ENCODE measurements at regions not wholly inside any gene's neighbourhood (a gene's known extent, or its start where the extent isn't known, plus 50 kb on each side); places are given as distances from the start of the nearest gene placed in this dataset.

GRCh38 chr1:187646536-187647107 lies 817.9 kb downstream of the PLA2G4A start:
- 85% methylated on average over 4 of the region's 4 CpGs for WGBS
- H3K4me1 ChIP-seq (ENCODE audit: control insufficient read depth in 4 of 4, insufficient read depth in 4 of 4, low read length in 3 of 4): no peaks in the 10 kb centered on the region
- H3K9me3 ChIP-seq (ENCODE audit: control insufficient read depth in 4 of 4, low read length in 3 of 4): no peaks in the 10 kb centered on the region
- no peaks in the 10 kb centered on the region for H3K36me3 ChIP-seq (ENCODE audit: control insufficient read depth in 4 of 4, insufficient read depth in 3 of 4, low read depth in 1 of 4, low read length in 3 of 4)
- no peak overlapping the region for H3K9ac ChIP-seq (ENCODE audit: low read depth in 1 of 2, low read length in 2 of 2)
- TF ChIP-seq RAD21 (IDR thresholded peaks at IDR 0.05): no peak
- no peak for TF ChIP-seq TAF1 (conservative IDR thresholded peaks at IDR 0.05)
- TF ChIP-seq MAX (IDR thresholded peaks at IDR 0.05): no peak
- TF ChIP-seq GABPA (IDR thresholded peaks at IDR 0.05 in 1 of 2, conservative IDR thresholded peaks at IDR 0.05 in 1 of 2): no peak
- no peak for TF ChIP-seq HNF4G (IDR thresholded peaks at IDR 0.05)
- TF ChIP-seq RXRA (IDR thresholded peaks at IDR 0.05): no peak
- no peak for DNase-seq (ENCODE audit: low spot score)
- H3K27ac ChIP-seq (ENCODE audit: low read depth in 1 of 2, low read length in 2 of 2): no peak overlapping the region
- H3K4me3 ChIP-seq (ENCODE audit: low read depth in 1 of 3, low read length in 3 of 3): no peak overlapping the region
- no peaks in the 10 kb centered on the region for H3K27me3 ChIP-seq (ENCODE audit: control insufficient read depth in 4 of 4, insufficient read depth in 4 of 4, low read length in 3 of 4)

GRCh38 chr1:187648091-187648490 lies 819.3 kb downstream of the PLA2G4A start:
- no peak overlapping the region for H3K27ac ChIP-seq (ENCODE audit: low read depth in 1 of 2, low read length in 2 of 2)
- H3K27me3 ChIP-seq (ENCODE audit: control insufficient read depth in 4 of 4, insufficient read depth in 4 of 4, low read length in 3 of 4): peaks cover 0 to 3% (median 0%) of the 10 kb centered on the region in 4 donors
- no peaks in the 10 kb centered on the region for H3K9me3 ChIP-seq (ENCODE audit: control insufficient read depth in 4 of 4, low read length in 3 of 4)
- no peak overlapping the region for H3K9ac ChIP-seq (ENCODE audit: low read depth in 1 of 2, low read length in 2 of 2)
- no peak for TF ChIP-seq FOXA1 (IDR thresholded peaks at IDR 0.05)
- TF ChIP-seq SP1 (IDR thresholded peaks at IDR 0.05): no peak
- no peak for TF ChIP-seq RAD21 (IDR thresholded peaks at IDR 0.05)
- TF ChIP-seq JUND (IDR thresholded peaks at IDR 0.05): no peak
- TF ChIP-seq YY1 (IDR thresholded peaks at IDR 0.05): no peak
- TF ChIP-seq RXRA (IDR thresholded peaks at IDR 0.05): no peak
- TF ChIP-seq TAF1 (conservative IDR thresholded peaks at IDR 0.05): no peak
- TF ChIP-seq CTCF (IDR thresholded peaks at IDR 0.05; ENCODE audit: low read depth, low read length, missing input control): no peak
- no peak for DNase-seq (ENCODE audit: low spot score)
- H3K4me1 ChIP-seq (ENCODE audit: control insufficient read depth in 4 of 4, insufficient read depth in 4 of 4, low read length in 3 of 4): no peaks in the 10 kb centered on the region
- no peak overlapping the region for H3K4me3 ChIP-seq (ENCODE audit: low read depth in 1 of 3, low read length in 3 of 3)
- no peaks in the 10 kb centered on the region for H3K36me3 ChIP-seq (ENCODE audit: control insufficient read depth in 4 of 4, insufficient read depth in 3 of 4, low read depth in 1 of 4, low read length in 3 of 4)
- 75% methylated on average over 2 of the region's 2 CpGs for WGBS

- H3K4me3 ChIP-seq (ENCODE audit: low read depth in 1 of 3, low read length in 3 of 3): no peak overlapping the region
- 76% methylated on average over 2 of the region's 2 CpGs for WGBS
- H3K27me3 ChIP-seq (ENCODE audit: control insufficient read depth in 4 of 4, insufficient read depth in 4 of 4, low read length in 3 of 4): peaks cover 0 to 3% (median 0%) of the 10 kb centered on the region in 4 donors
- H3K9me3 ChIP-seq (ENCODE audit: control insufficient read depth in 4 of 4, low read length in 3 of 4): no peaks in the 10 kb centered on the region
- H3K27ac ChIP-seq (ENCODE audit: low read depth in 1 of 2, low read length in 2 of 2): no peak overlapping the region
- H3K9ac ChIP-seq (ENCODE audit: low read depth in 1 of 2, low read length in 2 of 2): no peak overlapping the region
- no peaks in the 10 kb centered on the region for H3K36me3 ChIP-seq (ENCODE audit: control insufficient read depth in 4 of 4, insufficient read depth in 3 of 4, low read depth in 1 of 4, low read length in 3 of 4)
- no peak for DNase-seq (ENCODE audit: low spot score)
- TF ChIP-seq ATF3 (IDR thresholded peaks at IDR 0.05): no peak
- TF ChIP-seq NR2F2 (IDR thresholded peaks at IDR 0.05): no peak
- H3K4me1 ChIP-seq (ENCODE audit: control insufficient read depth in 4 of 4, insufficient read depth in 4 of 4, low read length in 3 of 4): no peaks in the 10 kb centered on the region
Observed at GRCh38 chr1:187654635-187655034, 825.9 kb downstream of the PLA2G4A start.

All from liver (tissue), 8 donors.